DND-41 (cell line): ENCODE measurements at regions not wholly inside any gene's neighbourhood (a gene's known extent, or its start where the extent isn't known, plus 50 kb on each side); places are given as distances from the start of the nearest gene placed in this dataset.

ENCODE experiments used
- CTCF ChIP-seq: IDR thresholded peaks from 2 replicates; pipeline ENCODE4 v1.5.1; 2012; ENCODE audit warnings: borderline replicate concordance, low read length, moderate library complexity, mild to moderate bottlenecking; ENCODE audit not compliant: poor library complexity, severe bottlenecking; ENCODE audit errors: extremely low read depth
- EZH2 ChIP-seq: IDR thresholded peaks from 3 replicates; pipeline ENCODE4 v1.6.1; 2012; ENCODE audit warnings: borderline replicate concordance, low read depth, mild to moderate bottlenecking, moderate library complexity, low read length, inconsistent platforms; ENCODE audit not compliant: severe bottlenecking

DNA sequence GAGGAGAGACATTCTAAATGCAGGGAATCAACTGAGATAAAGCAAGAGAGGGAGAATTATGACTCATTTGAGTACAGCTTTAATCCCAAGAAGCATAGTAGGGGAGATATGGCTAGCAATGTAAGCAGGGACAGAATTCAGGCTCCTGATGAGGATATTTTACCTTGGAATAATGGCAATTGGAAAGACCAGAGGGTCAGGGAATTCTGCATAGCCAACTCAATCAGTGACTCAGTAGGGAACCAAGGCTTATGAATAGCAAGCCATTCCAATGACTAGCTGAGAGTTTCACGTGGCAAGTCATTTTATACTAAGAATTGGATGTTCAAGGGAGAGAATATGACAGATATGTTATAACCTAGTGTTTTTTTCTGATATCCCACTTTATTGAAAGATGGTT lies 563.8 kb upstream of the NETO1 start:
- TF ChIP-seq EZH2 (no peak), CTCF (no peak)
